SK-N-SH (cell line): ENCODE measurements at regions not wholly inside any gene's neighbourhood (a gene's known extent, or its start where the extent isn't known, plus 50 kb on each side); places are given as distances from the start of the nearest gene placed in this dataset.

ENCODE experiments used
- CTCF ChIA-PET: fragments of 300-600, 350-600 bp; formaldehyde crosslinking; extraction: SDS; loops from one replicate; lab custom pipeline; 2021; lab: Yijun Ruan, JAX
- POLR2A ChIA-PET: fragments of 350-600 bp; sonication (Branson Sonifier 250); formaldehyde crosslinking; extraction: SDS; loops from one replicate; lab custom pipeline; 2020; ENCODE audit warnings: antibody characterized with exemption, inconsistent platforms; lab: Yijun Ruan, JAX
- DNase-seq: peaks from one replicate; pipeline ENCODE4 v3.0.0; 2012
- H2AFZ ChIP-seq: fragments of 200-600 bp; sonication (generic); 2 replicates; pipeline ENCODE4 v1.8.1; 2016; ENCODE audit warnings: antibody characterized with exemption, mild to moderate bottlenecking, low read depth
- H3F3A ChIP-seq: fragments of 200-600 bp; sonication (generic); replicated peaks from 2 replicates; pipeline ENCODE3; 2016; ENCODE audit warnings: antibody characterized with exemption, mild to moderate bottlenecking; ENCODE audit not compliant: insufficient read depth
- H3K27ac ChIP-seq, 2 experiments: fragments of 200-500 bp in 1 of 2; fragments of 200-600 bp in 1 of 2; sonication (Bioruptor generic) in 1 of 2; sonication (generic), shearing (Covaris generic) in 1 of 2; 2 replicates each; pipeline versions ENCODE4 v1.5.1 to v1.6.1; 2014 to 2016; ENCODE audit warnings: low read depth in 2 of 2, inconsistent platforms in 1 of 2, low read length in 1 of 2, mild to moderate bottlenecking in 1 of 2, mixed read lengths in 1 of 2
- H3K27me3 ChIP-seq: fragments of 200-600 bp; sonication (generic), shearing (Covaris generic); 2 replicates; pipeline ENCODE4 v1.6.1; 2016; ENCODE audit warnings: mixed run types; ENCODE audit not compliant: insufficient read depth
- H3K36me3 ChIP-seq, 2 experiments: fragments of 200-500 bp in 1 of 2; fragments of 200-600 bp in 1 of 2; sonication (Bioruptor generic) in 1 of 2; sonication (generic) in 1 of 2; replicated peaks in 1 of 2; 2 replicates each; pipeline versions ENCODE3 to v1.5.1; 2014 to 2016; ENCODE audit warnings: low read length in 1 of 2, mild to moderate bottlenecking in 1 of 2; ENCODE audit not compliant: insufficient read depth in 2 of 2, control insufficient read depth in 1 of 2
- H3K4me1 ChIP-seq, 2 experiments: fragments of 200-500 bp in 1 of 2; fragments of 200-600 bp in 1 of 2; sonication (Bioruptor generic) in 1 of 2; sonication (generic), shearing (Covaris generic) in 1 of 2; 2 replicates each; pipeline versions ENCODE4 v1.5.1 to v1.6.1; 2014 to 2016; ENCODE audit warnings: low read depth in 1 of 2, low read length in 1 of 2, mixed run types in 1 of 2; ENCODE audit not compliant: insufficient read depth in 2 of 2, control insufficient read depth in 1 of 2
- H3K4me2 ChIP-seq: fragments of 200-600 bp; sonication (generic), shearing (Covaris generic); 2 replicates; pipeline ENCODE4 v1.6.1; 2017; ENCODE audit warnings: mixed run types
- H3K4me3 ChIP-seq, 2 experiments: fragments of 200-500 bp in 1 of 2; fragments of 200-600 bp in 1 of 2; sonication (Bioruptor generic) in 1 of 2; sonication (generic), shearing (Covaris generic) in 1 of 2; 2 replicates each; pipeline versions ENCODE4 v1.5.1 to v1.8.1; 2014 to 2016; ENCODE audit warnings: low read depth in 2 of 2, inconsistent platforms in 1 of 2, low read length in 1 of 2, mild to moderate bottlenecking in 1 of 2, mixed read lengths in 1 of 2, moderate library complexity in 1 of 2
- H3K79me2 ChIP-seq: fragments of 200-600 bp; sonication (generic); 2 replicates; pipeline ENCODE4 v1.8.1; 2017; ENCODE audit warnings: mild to moderate bottlenecking; ENCODE audit not compliant: insufficient read depth
- H3K9ac ChIP-seq: fragments of 200-600 bp; sonication (generic); 2 replicates; pipeline ENCODE4 v1.6.1; 2017; ENCODE audit warnings: mixed run types
- H3K9me2 ChIP-seq: fragments of 200-600 bp; sonication (generic); 2 replicates; pipeline ENCODE4 v1.6.1; 2017; ENCODE audit warnings: mixed run types
- H3K9me3 ChIP-seq: fragments of 200-600 bp; sonication (generic); 2 replicates; pipeline ENCODE4 v1.6.1; 2017; ENCODE audit warnings: mixed run types, mild to moderate bottlenecking, moderate library complexity
- H4K20me1 ChIP-seq: fragments of 200-600 bp; sonication (generic); 2 replicates; pipeline ENCODE4 v1.6.1; 2017; ENCODE audit warnings: mild to moderate bottlenecking, mixed run types; ENCODE audit not compliant: insufficient read depth
- CHD2 ChIP-seq: fragments of 150-350 bp; IDR thresholded peaks from 2 replicates; pipeline ENCODE4 v1.6.1; 2018; ENCODE audit warnings: low read length; ENCODE audit not compliant: partially characterized antibody
- EZH2phosphoT487 ChIP-seq: fragments of 200-600 bp; sonication (generic); IDR thresholded peaks from 2 replicates; pipeline ENCODE4 v1.6.1; 2017; ENCODE audit warnings: low read depth, mixed run types, mild to moderate bottlenecking, antibody characterized with exemption, moderate library complexity, borderline replicate concordance
- FOSL2 ChIP-seq: IDR thresholded peaks from 2 replicates; pipeline ENCODE4 v1.4.0; 2012; ENCODE audit warnings: low read depth, mild to moderate bottlenecking, moderate library complexity, borderline replicate concordance
- FOXJ3 ChIP-seq: sonication (generic); formaldehyde crosslinking; IDR thresholded peaks from 2 replicates; pipeline ENCODE4 v1.5.1; 2020; ENCODE audit warnings: mild to moderate bottlenecking, missing genetic modification reagents
- GABPA ChIP-seq: IDR thresholded peaks from 2 replicates; pipeline ENCODE4 v1.4.0; 2012; ENCODE audit warnings: low read depth, mild to moderate bottlenecking
- JUND ChIP-seq: IDR thresholded peaks from 2 replicates; pipeline ENCODE4 v1.4.0; 2012
- MXI1 ChIP-seq: IDR thresholded peaks from 2 replicates; pipeline ENCODE4 v1.6.1; 2012; ENCODE audit warnings: mild to moderate bottlenecking, low read depth, low read length, improper control_type of control experiment
- NRF1 ChIP-seq: IDR thresholded peaks from 2 replicates; pipeline ENCODE4 v1.6.1; 2012; ENCODE audit warnings: low read depth, mild to moderate bottlenecking, low read length
- POLR2AphosphoS5 ChIP-seq: IDR thresholded peaks from 2 replicates; pipeline ENCODE4 v1.6.1; 2012; ENCODE audit warnings: low read depth, low read length
- RAD21 ChIP-seq: IDR thresholded peaks from 2 replicates; pipeline ENCODE4 v1.6.1; 2012; ENCODE audit warnings: mild to moderate bottlenecking, low read length
- RCOR1 ChIP-seq: fragments of 150-350 bp; IDR thresholded peaks from 2 replicates; pipeline ENCODE4 v1.6.1; 2017; ENCODE audit warnings: antibody characterized with exemption, low read length
- SMC3 ChIP-seq: IDR thresholded peaks from 2 replicates; pipeline ENCODE4 v1.6.1; 2012; ENCODE audit warnings: low read depth, low read length, improper control_type of control experiment
- TCF12 ChIP-seq: IDR thresholded peaks from 2 replicates; pipeline ENCODE4 v1.4.0; 2012
- TEAD4 ChIP-seq: IDR thresholded peaks from 2 replicates; pipeline ENCODE4 v1.4.0; 2012; ENCODE audit warnings: mild to moderate bottlenecking, borderline replicate concordance; ENCODE audit not compliant: insufficient read depth
- YY1 ChIP-seq: IDR thresholded peaks from 2 replicates; pipeline ENCODE4 v1.4.0; 2012; ENCODE audit warnings: low read depth, mild to moderate bottlenecking
- WGBS: methylation state at CpG from one replicate; pipeline ENCODE4 v1.1.6; 2017; ENCODE audit warnings: low lambda C conversion rate; 5-methylcytosine and 5-hydroxymethylcytosine counted together
- TF ChIP-seq, protein P1 (sequence below): IDR thresholded peaks from 2 replicates; pipeline ENCODE4 v1.4.0; 2012; ENCODE audit warnings: low read depth
- TF ChIP-seq, protein P2 (sequence below): IDR thresholded peaks from 2 replicates; pipeline ENCODE4 v1.4.0; 2012; ENCODE audit warnings: low read depth, borderline replicate concordance
- TF ChIP-seq, protein P3 (sequence below): fragments of 150-350 bp; IDR thresholded peaks from 2 replicates; pipeline ENCODE4 v1.6.1; 2017; ENCODE audit warnings: antibody characterized with exemption, low read length, low read depth, borderline replicate concordance
- TF ChIP-seq, protein P4 (sequence below): IDR thresholded peaks from 2 replicates; pipeline ENCODE4 v1.4.0; 2012; ENCODE audit warnings: low read depth, borderline replicate concordance
- TF ChIP-seq, protein P5 (sequence below): IDR thresholded peaks from 2 replicates; pipeline ENCODE4; 2012
- TF ChIP-seq, protein P6 (sequence below): IDR thresholded peaks from 2 replicates; pipeline ENCODE4 v1.6.1; 2012; ENCODE audit warnings: mild to moderate bottlenecking, low read depth, low read length, moderate library complexity

DNA sequence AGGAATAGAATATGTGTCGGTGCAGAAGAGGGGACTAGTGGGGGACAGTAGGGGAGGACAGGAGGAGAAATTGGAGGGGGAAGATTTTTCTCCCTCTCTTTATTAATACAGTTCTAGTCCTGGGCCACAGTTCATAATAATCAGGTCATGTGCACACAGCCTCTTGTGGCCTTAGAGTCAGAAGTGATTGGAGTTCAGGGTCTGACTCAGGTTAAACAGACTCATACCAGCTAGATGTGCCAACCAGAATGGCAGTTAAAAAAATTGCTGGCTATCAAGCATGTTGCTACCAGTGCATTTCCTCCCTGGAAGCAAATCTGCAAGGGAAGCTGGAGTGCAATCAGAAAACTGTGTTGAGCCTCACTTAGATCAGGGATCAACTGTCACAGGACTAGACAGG, 132.7 kb upstream of the MAP1B start:
- H3K36me3 ChIP-seq, result no peaks in the 10 kb centered on the region
- CTCF ChIA-PET, result no interaction called here
- POLR2A ChIA-PET, result interaction anchor here (0.6 kb wide), 2 partner anchors 16 to 151 kb away, joined by 3 to 7 read pairs; no protein-coding TSS in a partner anchor
- H3K79me2 ChIP-seq, result no peaks in the 10 kb centered on the region
- no peak overlapping the region for H3K4me2 ChIP-seq
- peaks cover 0 to 4% of the 10 kb centered on the region in 2 experiments; a peak in 1 of 4 replicates for H3K4me1 ChIP-seq
- 82% methylated on average over 1 of the region's 1 CpG for WGBS
- H3K27ac ChIP-seq, result no peak overlapping the region
- no peak overlapping the region for H3K4me3 ChIP-seq
- no peak for DNase-seq
- no peaks in the 10 kb centered on the region for H3F3A ChIP-seq
- H4K20me1 ChIP-seq, result no peaks in the 10 kb centered on the region
- H3K27me3 ChIP-seq, result no peaks in the 10 kb centered on the region
- no peak overlapping the region; the same call in 1 of the 2 replicates for H2AFZ ChIP-seq
- H3K9me2 ChIP-seq, result no peaks in the 10 kb centered on the region
- no peak overlapping the region for H3K9ac ChIP-seq
- H3K9me3 ChIP-seq, result no peaks in the 10 kb centered on the region
- TF ChIP-seq GABPA (no peak), FOSL2 (peak; percentile 11; the same call in 1 of the 2 replicates), MXI1 (no peak)

DNA sequence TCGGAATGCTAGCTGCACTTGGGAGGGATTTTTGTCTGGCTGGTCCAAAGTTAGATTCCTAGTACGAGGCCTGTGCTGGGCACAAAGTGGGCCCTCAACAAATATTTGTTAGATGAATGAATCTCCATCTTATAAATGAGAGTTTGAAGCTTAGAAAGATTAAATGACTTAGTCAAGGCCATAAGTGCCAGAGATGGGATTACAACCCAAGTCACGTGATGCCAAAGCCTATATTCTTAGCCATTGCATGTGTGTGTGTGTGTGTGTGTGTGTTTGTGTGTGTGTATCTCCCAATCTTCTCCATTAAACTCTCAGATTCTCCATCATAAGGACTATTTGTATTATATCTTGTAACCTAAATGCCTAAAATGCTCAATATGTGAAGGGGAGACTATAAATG, 130.8 kb upstream of the MAP1B start:
- Histone ChIP-seq H3K9ac (no peak overlapping the region), H3K27me3 (no peaks in the 10 kb centered on the region), H2AFZ (no peak overlapping the region), H3F3A (no peaks in the 10 kb centered on the region), H3K9me3 (peaks cover 2% of the 10 kb centered on the region), H3K27ac (no peak overlapping the region), H4K20me1 (no peaks in the 10 kb centered on the region), H3K36me3 (no peaks in the 10 kb centered on the region), H3K4me2 (no peak overlapping the region), H3K79me2 (no peaks in the 10 kb centered on the region), H3K4me1 (peaks cover 0 to 4% of the 10 kb centered on the region in 2 experiments; a peak in 1 of 4 replicates), H3K9me2 (no peaks in the 10 kb centered on the region), H3K4me3 (no peak overlapping the region)
- POLR2A ChIA-PET, result no interaction called here
- 87% methylated on average over 3 of the region's 3 CpGs for WGBS
- DNase-seq, result no peak
- CTCF ChIA-PET, result no interaction called here
- TF ChIP-seq NRF1, result no peak
- TF ChIP-seq, protein P1, sequence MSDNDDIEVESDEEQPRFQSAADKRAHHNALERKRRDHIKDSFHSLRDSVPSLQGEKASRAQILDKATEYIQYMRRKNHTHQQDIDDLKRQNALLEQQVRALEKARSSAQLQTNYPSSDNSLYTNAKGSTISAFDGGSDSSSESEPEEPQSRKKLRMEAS, result no peak
- no peak for TF ChIP-seq YY1
- TF ChIP-seq EZH2phosphoT487, result no peak
- TF ChIP-seq, protein P2, sequence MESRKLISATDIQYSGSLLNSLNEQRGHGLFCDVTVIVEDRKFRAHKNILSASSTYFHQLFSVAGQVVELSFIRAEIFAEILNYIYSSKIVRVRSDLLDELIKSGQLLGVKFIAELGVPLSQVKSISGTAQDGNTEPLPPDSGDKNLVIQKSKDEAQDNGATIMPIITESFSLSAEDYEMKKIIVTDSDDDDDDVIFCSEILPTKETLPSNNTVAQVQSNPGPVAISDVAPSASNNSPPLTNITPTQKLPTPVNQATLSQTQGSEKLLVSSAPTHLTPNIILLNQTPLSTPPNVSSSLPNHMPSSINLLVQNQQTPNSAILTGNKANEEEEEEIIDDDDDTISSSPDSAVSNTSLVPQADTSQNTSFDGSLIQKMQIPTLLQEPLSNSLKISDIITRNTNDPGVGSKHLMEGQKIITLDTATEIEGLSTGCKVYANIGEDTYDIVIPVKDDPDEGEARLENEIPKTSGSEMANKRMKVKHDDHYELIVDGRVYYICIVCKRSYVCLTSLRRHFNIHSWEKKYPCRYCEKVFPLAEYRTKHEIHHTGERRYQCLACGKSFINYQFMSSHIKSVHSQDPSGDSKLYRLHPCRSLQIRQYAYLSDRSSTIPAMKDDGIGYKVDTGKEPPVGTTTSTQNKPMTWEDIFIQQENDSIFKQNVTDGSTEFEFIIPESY, result no peak
- TF ChIP-seq CHD2, result no peak
- TF ChIP-seq, protein P3, sequence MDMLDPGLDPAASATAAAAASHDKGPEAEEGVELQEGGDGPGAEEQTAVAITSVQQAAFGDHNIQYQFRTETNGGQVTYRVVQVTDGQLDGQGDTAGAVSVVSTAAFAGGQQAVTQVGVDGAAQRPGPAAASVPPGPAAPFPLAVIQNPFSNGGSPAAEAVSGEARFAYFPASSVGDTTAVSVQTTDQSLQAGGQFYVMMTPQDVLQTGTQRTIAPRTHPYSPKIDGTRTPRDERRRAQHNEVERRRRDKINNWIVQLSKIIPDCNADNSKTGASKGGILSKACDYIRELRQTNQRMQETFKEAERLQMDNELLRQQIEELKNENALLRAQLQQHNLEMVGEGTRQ, result no peak
- no peak for TF ChIP-seq GABPA
- TF ChIP-seq, protein P4, sequence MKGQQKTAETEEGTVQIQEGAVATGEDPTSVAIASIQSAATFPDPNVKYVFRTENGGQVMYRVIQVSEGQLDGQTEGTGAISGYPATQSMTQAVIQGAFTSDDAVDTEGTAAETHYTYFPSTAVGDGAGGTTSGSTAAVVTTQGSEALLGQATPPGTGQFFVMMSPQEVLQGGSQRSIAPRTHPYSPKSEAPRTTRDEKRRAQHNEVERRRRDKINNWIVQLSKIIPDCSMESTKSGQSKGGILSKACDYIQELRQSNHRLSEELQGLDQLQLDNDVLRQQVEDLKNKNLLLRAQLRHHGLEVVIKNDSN, result no peak
- no peak for TF ChIP-seq TCF12
- no peak for TF ChIP-seq JUND
- TF ChIP-seq TEAD4, result no peak
- TF ChIP-seq POLR2AphosphoS5, result no peak
- TF ChIP-seq, protein P5, sequence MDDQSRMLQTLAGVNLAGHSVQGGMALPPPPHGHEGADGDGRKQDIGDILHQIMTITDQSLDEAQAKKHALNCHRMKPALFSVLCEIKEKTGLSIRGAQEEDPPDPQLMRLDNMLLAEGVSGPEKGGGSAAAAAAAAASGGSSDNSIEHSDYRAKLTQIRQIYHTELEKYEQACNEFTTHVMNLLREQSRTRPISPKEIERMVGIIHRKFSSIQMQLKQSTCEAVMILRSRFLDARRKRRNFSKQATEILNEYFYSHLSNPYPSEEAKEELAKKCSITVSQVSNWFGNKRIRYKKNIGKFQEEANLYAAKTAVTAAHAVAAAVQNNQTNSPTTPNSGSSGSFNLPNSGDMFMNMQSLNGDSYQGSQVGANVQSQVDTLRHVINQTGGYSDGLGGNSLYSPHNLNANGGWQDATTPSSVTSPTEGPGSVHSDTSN, result no peak
- TF ChIP-seq FOXJ3, result no peak
- no peak for TF ChIP-seq SMC3
- no peak for TF ChIP-seq RCOR1
- no peak for TF ChIP-seq RAD21
- TF ChIP-seq, protein P6, sequence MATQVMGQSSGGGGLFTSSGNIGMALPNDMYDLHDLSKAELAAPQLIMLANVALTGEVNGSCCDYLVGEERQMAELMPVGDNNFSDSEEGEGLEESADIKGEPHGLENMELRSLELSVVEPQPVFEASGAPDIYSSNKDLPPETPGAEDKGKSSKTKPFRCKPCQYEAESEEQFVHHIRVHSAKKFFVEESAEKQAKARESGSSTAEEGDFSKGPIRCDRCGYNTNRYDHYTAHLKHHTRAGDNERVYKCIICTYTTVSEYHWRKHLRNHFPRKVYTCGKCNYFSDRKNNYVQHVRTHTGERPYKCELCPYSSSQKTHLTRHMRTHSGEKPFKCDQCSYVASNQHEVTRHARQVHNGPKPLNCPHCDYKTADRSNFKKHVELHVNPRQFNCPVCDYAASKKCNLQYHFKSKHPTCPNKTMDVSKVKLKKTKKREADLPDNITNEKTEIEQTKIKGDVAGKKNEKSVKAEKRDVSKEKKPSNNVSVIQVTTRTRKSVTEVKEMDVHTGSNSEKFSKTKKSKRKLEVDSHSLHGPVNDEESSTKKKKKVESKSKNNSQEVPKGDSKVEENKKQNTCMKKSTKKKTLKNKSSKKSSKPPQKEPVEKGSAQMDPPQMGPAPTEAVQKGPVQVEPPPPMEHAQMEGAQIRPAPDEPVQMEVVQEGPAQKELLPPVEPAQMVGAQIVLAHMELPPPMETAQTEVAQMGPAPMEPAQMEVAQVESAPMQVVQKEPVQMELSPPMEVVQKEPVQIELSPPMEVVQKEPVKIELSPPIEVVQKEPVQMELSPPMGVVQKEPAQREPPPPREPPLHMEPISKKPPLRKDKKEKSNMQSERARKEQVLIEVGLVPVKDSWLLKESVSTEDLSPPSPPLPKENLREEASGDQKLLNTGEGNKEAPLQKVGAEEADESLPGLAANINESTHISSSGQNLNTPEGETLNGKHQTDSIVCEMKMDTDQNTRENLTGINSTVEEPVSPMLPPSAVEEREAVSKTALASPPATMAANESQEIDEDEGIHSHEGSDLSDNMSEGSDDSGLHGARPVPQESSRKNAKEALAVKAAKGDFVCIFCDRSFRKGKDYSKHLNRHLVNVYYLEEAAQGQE, result no peak
